ENCODE measurements at regions not wholly inside any gene's neighbourhood (a gene's known extent, or its start where the extent isn't known, plus 50 kb on each side); places are given as distances from the start of the nearest gene placed in this dataset.

DNA sequence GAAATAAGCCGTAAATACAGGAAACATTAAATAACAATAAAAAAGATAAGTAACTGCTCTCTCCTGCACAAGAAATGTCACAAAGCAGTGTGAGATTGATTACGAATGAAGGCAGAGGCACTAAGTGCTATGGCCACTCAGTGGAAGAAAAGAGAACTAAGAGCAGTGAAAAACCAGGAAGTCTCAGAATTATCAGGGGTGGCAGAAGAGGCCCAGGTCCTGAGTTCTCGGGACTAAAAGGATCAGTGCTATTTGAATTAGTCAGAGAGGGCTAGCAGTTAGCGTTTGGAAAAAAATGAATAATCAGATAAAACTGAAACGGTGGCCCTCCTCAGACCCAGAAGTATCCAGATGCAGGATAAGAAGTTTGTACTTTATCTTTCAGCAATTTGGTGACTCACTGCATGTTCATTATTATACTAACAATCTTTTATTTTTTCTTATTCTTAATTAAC lies 367.1 kb downstream of the ZEB2 start:
- ChIA-PET CTCF (no interaction called here), POLR2A (ENCODE audit: low non-redundant PET) (no interaction called here)
- Histone ChIP-seq H3K27ac (ENCODE audit: low read depth, low read length, poor library complexity, severe bottlenecking) (no peak overlapping the region), H3K4me3 (ENCODE audit: low read depth, low read length, poor library complexity, severe bottlenecking) (no peak overlapping the region), H3K9me3 (ENCODE audit: low read depth, low read length, poor library complexity, severe bottlenecking) (no peaks in the 10 kb centered on the region), H3K36me3 (ENCODE audit: insufficient read depth, low read length, poor library complexity, severe bottlenecking) (no peaks in the 10 kb centered on the region), H3K27me3 (replicated peaks; ENCODE audit: insufficient read depth, low read depth, low read length, poor library complexity) (no peaks in the 10 kb centered on the region), H3K4me1 (ENCODE audit: insufficient read depth, low read length, poor library complexity, severe bottlenecking) (peaks cover 45% of the 10 kb centered on the region)
- no TSS peak for BruUV-seq (replicated peaks)
- no peak for TF ChIP-seq EZH2 (IDR thresholded peaks at IDR 0.05; ENCODE audit: borderline replicate concordance, low read depth, low read length, poor library complexity, severe bottlenecking)
- TF ChIP-seq, protein P1, sequence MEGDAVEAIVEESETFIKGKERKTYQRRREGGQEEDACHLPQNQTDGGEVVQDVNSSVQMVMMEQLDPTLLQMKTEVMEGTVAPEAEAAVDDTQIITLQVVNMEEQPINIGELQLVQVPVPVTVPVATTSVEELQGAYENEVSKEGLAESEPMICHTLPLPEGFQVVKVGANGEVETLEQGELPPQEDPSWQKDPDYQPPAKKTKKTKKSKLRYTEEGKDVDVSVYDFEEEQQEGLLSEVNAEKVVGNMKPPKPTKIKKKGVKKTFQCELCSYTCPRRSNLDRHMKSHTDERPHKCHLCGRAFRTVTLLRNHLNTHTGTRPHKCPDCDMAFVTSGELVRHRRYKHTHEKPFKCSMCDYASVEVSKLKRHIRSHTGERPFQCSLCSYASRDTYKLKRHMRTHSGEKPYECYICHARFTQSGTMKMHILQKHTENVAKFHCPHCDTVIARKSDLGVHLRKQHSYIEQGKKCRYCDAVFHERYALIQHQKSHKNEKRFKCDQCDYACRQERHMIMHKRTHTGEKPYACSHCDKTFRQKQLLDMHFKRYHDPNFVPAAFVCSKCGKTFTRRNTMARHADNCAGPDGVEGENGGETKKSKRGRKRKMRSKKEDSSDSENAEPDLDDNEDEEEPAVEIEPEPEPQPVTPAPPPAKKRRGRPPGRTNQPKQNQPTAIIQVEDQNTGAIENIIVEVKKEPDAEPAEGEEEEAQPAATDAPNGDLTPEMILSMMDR (conservative IDR thresholded peaks at IDR 0.05; ENCODE audit: low read depth, low read length): peak; percentile 36
- intact Hi-C loops (cut with micrococcal nuclease; ENCODE audit: unreplicated experiment): no loop called here
- DNase-seq (ENCODE audit: low spot score): peak; percentile 81

DNA sequence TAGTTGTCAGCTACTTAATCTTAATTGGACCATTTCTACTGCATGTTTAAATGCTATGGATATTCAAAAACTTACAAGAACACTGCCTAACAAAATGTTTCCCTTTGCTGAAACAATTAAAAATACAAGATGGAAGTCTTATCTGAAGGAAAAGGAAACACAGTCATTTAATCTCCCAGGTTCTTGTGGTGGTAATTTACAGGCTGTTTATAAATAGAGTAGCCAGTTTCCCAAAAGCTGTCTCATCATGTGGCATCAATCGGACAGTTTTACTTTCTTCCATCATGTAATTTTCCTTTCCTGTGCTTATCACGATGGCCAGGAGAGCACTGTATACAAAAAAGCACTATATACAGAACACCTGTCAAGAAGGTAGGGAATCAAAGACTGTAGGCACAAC lies 368.1 kb downstream of the ZEB2 start:
- H3K27me3 ChIP-seq (replicated peaks; ENCODE audit: insufficient read depth, low read depth, low read length, poor library complexity): no peaks in the 10 kb centered on the region
- no peak for DNase-seq (ENCODE audit: low spot score)
- BruUV-seq (replicated peaks): no TSS peak
- H3K4me1 ChIP-seq (ENCODE audit: insufficient read depth, low read length, poor library complexity, severe bottlenecking): peaks cover 45% of the 10 kb centered on the region
- H3K27ac ChIP-seq (ENCODE audit: low read depth, low read length, poor library complexity, severe bottlenecking): no peak overlapping the region
- no peaks in the 10 kb centered on the region for H3K36me3 ChIP-seq (ENCODE audit: insufficient read depth, low read length, poor library complexity, severe bottlenecking)
- POLR2A ChIA-PET (ENCODE audit: low non-redundant PET): no interaction called here
- no peaks in the 10 kb centered on the region for H3K9me3 ChIP-seq (ENCODE audit: low read depth, low read length, poor library complexity, severe bottlenecking)
- TF ChIP-seq EZH2 (IDR thresholded peaks at IDR 0.05; ENCODE audit: borderline replicate concordance, low read depth, low read length, poor library complexity, severe bottlenecking): no peak
- TF ChIP-seq, protein P1 (conservative IDR thresholded peaks at IDR 0.05; ENCODE audit: low read depth, low read length): no peak
- H3K4me3 ChIP-seq (ENCODE audit: low read depth, low read length, poor library complexity, severe bottlenecking): no peak overlapping the region
- CTCF ChIA-PET: no interaction called here
- intact Hi-C loops (cut with micrococcal nuclease; ENCODE audit: unreplicated experiment): no loop called here

DNA sequence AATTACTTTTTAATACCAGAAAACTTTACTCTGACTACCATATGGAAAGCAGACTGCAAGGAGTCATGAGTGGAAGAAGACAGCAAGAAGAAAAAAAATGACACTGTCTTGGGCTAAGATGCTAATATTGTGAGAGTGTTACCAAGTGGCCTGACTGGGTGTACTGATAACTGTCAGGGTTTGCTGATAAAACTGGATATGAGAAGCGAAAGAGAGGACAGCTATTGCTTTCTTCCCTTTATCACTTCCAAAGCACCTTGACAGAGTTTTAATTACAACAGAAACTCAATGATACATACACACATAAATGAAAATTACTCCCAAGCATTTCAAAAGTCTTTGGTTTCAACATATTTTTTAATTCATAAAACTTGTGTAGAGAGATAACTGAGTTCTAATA lies 368.5 kb downstream of the ZEB2 start:
- no TSS peak for BruUV-seq (replicated peaks)
- H3K27ac ChIP-seq (ENCODE audit: low read depth, low read length, poor library complexity, severe bottlenecking): no peak overlapping the region
- DNase-seq (ENCODE audit: low spot score): no peak
- H3K36me3 ChIP-seq (ENCODE audit: insufficient read depth, low read length, poor library complexity, severe bottlenecking): no peaks in the 10 kb centered on the region
- H3K4me1 ChIP-seq (ENCODE audit: insufficient read depth, low read length, poor library complexity, severe bottlenecking): peaks cover 45% of the 10 kb centered on the region
- no peak overlapping the region for H3K4me3 ChIP-seq (ENCODE audit: low read depth, low read length, poor library complexity, severe bottlenecking)
- ChIA-PET POLR2A (ENCODE audit: low non-redundant PET) (no interaction called here), CTCF (no interaction called here)
- H3K27me3 ChIP-seq (replicated peaks; ENCODE audit: insufficient read depth, low read depth, low read length, poor library complexity): no peaks in the 10 kb centered on the region
- TF ChIP-seq, protein P1 (conservative IDR thresholded peaks at IDR 0.05; ENCODE audit: low read depth, low read length): no peak
- TF ChIP-seq EZH2 (IDR thresholded peaks at IDR 0.05; ENCODE audit: borderline replicate concordance, low read depth, low read length, poor library complexity, severe bottlenecking): no peak
- H3K9me3 ChIP-seq (ENCODE audit: low read depth, low read length, poor library complexity, severe bottlenecking): no peaks in the 10 kb centered on the region
- intact Hi-C loops (cut with micrococcal nuclease; ENCODE audit: unreplicated experiment): no loop called here
